ENCODE measurements at regions not wholly inside any gene's neighbourhood (a gene's known extent, or its start where the extent isn't known, plus 50 kb on each side); places are given as distances from the start of the nearest gene placed in this dataset.
"Not testable (repeated sequence)": the region's sequence is repeated elsewhere in the genome, so short reads cannot be mapped to it uniquely, and the experiment has no call there.

- DNase-seq, result no peak
Observed at GRCh38 chr12:72723732-72724131, 451.6 kb downstream of the TRHDE start.

GRCh38 chr12:72729451-72730010 lies 457.4 kb downstream of the TRHDE start:
- no peak for DNase-seq

GRCh38 chr12:72734581-72734980 lies 462.4 kb downstream of the TRHDE start:
- no peak for DNase-seq

GRCh38 chr12:72738811-72739210 lies 466.6 kb downstream of the TRHDE start:
- DNase-seq, result no peak

GRCh38 chr12:72740064-72740463 lies 467.9 kb downstream of the TRHDE start:
- DNase-seq, result no peak

GRCh38 chr12:72742568-72742967 lies 470.4 kb downstream of the TRHDE start:
- DNase-seq, result no peak

GRCh38 chr12:72746048-72746447 lies 473.9 kb downstream of the TRHDE start:
- no peak for DNase-seq

- DNase-seq, result no peak
Observed at GRCh38 chr12:72747111-72747849, 475.1 kb downstream of the TRHDE start.

- DNase-seq, result no peak
Observed at GRCh38 chr12:72748971-72749370, 476.8 kb downstream of the TRHDE start.

GRCh38 chr12:72753571-72753970 lies 481.4 kb downstream of the TRHDE start:
- no peak for DNase-seq

- not testable (repeated sequence) for DNase-seq
Observed at GRCh38 chr12:72754026-72754425, 481.9 kb downstream of the TRHDE start.

- no peak for DNase-seq
Observed at GRCh38 chr12:72766517-72766916, 494.3 kb downstream of the TRHDE start.

- DNase-seq, result no peak
Observed at GRCh38 chr12:72774023-72774422, 501.9 kb downstream of the TRHDE start.

GRCh38 chr12:72777806-72778205 lies 505.6 kb downstream of the TRHDE start:
- DNase-seq, result no peak

GRCh38 chr12:72790273-72790672 lies 518.1 kb downstream of the TRHDE start:
- no peak for DNase-seq

- no peak for DNase-seq
Observed at GRCh38 chr12:72792889-72793288, 520.7 kb downstream of the TRHDE start.

- no peak for DNase-seq
Observed at GRCh38 chr12:72793796-72794195, 521.6 kb downstream of the TRHDE start.

- DNase-seq, result no peak
Observed at GRCh38 chr12:72815421-72815820, 543.3 kb downstream of the TRHDE start.

GRCh38 chr12:72828662-72829324 lies 556.6 kb downstream of the TRHDE start:
- DNase-seq, result no peak

GRCh38 chr12:72829838-72830237 lies 557.7 kb downstream of the TRHDE start:
- no peak for DNase-seq

- no peak for DNase-seq
Observed at GRCh38 chr12:72832024-72832423, 559.9 kb downstream of the TRHDE start.

GRCh38 chr12:72836194-72836593 lies 564.0 kb downstream of the TRHDE start:
- no peak for DNase-seq

GRCh38 chr12:72839696-72840095 lies 567.5 kb downstream of the TRHDE start:
- DNase-seq, result no peak

- no peak for DNase-seq
Observed at GRCh38 chr12:72863671-72864070, 591.5 kb downstream of the TRHDE start.

Measured in NCI-H446 (cell line).